GM10248 (cell line): ENCODE measurements at regions not wholly inside any gene's neighbourhood (a gene's known extent, or its start where the extent isn't known, plus 50 kb on each side); places are given as distances from the start of the nearest gene placed in this dataset.

Source experiments
- CTCF ChIA-PET: fragments of 300-600 bp; sonication (Branson Sonifier 250); formaldehyde crosslinking; extraction: SDS; loops from one replicate; lab custom pipeline; 2021; ENCODE audit warnings: antibody characterized with exemption; lab: Yijun Ruan, JAX
- POLR2A ChIA-PET: fragments of 350-650 bp; sonication (Branson Sonifier 250); formaldehyde crosslinking; extraction: SDS; loops from one replicate; lab custom pipeline; 2020; ENCODE audit warnings: antibody characterized with exemption; lab: Yijun Ruan, JAX
- DNase-seq: peaks from one replicate; pipeline ENCODE4 v3.0.0; 2012; ENCODE audit errors: extremely low spot score
- TF ChIP-seq, protein P1 (sequence below): IDR thresholded peaks from 2 replicates; pipeline ENCODE4 v1.5.1; 2012; ENCODE audit warnings: mild to moderate bottlenecking, low read depth; ENCODE audit errors: extremely low read depth, missing control alignments, control extremely low read depth

- TF ChIP-seq, protein P1, sequence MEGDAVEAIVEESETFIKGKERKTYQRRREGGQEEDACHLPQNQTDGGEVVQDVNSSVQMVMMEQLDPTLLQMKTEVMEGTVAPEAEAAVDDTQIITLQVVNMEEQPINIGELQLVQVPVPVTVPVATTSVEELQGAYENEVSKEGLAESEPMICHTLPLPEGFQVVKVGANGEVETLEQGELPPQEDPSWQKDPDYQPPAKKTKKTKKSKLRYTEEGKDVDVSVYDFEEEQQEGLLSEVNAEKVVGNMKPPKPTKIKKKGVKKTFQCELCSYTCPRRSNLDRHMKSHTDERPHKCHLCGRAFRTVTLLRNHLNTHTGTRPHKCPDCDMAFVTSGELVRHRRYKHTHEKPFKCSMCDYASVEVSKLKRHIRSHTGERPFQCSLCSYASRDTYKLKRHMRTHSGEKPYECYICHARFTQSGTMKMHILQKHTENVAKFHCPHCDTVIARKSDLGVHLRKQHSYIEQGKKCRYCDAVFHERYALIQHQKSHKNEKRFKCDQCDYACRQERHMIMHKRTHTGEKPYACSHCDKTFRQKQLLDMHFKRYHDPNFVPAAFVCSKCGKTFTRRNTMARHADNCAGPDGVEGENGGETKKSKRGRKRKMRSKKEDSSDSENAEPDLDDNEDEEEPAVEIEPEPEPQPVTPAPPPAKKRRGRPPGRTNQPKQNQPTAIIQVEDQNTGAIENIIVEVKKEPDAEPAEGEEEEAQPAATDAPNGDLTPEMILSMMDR: no peak
- ChIA-PET CTCF (no interaction called here), POLR2A (no interaction called here)
- DNase-seq: no peak
These were observed 106.4 kb downstream of the CTAGE1 start for GRCh38 chr18:22311301-22311700.

GRCh38 chr18:22309191-22309590, 108.5 kb downstream of the CTAGE1 start:
- POLR2A ChIA-PET: no interaction called here
- no peak for DNase-seq
- CTCF ChIA-PET: no interaction called here
- TF ChIP-seq, protein P1: no peak

- POLR2A ChIA-PET: no interaction called here
- CTCF ChIA-PET: no interaction called here
- TF ChIP-seq, protein P1: no peak
- DNase-seq: no peak
These were observed 110.2 kb downstream of the CTAGE1 start for GRCh38 chr18:22307528-22307927.

DNA sequence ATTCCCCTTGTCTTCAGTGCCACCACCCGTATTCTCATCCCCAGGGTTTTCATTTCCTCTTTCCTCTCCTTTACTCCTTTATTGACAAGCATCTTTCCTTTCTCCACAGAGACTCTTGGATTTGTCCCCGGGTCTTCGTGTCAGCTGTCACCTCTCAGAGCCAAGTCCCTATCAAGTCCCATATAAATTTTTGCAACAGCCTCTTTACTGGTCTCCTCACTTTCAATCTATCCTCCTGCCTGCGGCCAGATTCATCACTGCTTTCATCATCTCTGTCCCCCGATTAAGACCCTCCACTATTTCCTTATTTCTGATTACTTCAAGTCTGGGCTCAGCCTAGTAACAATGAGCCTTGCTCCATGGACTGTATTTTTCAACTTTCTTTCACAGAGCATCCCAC, 113.8 kb downstream of the CTAGE1 start:
- ChIA-PET POLR2A (no interaction called here), CTCF (no interaction called here)
- DNase-seq: no peak
- TF ChIP-seq, protein P1: no peak

- POLR2A ChIA-PET: no interaction called here
- CTCF ChIA-PET: interaction anchor here (1.2 kb wide), 1 partner anchor 62 kb away, joined by 3 read pairs; no protein-coding TSS in a partner anchor
- DNase-seq: no peak
- TF ChIP-seq, protein P1: no peak
These were observed 115.6 kb downstream of the CTAGE1 start for GRCh38 chr18:22302144-22302543.

- DNase-seq: no peak
- POLR2A ChIA-PET: no interaction called here
- TF ChIP-seq, protein P1: no peak
- CTCF ChIA-PET: no interaction called here
These were observed 116.8 kb downstream of the CTAGE1 start for GRCh38 chr18:22300665-22301636.
